ENCODE measurements at regions not wholly inside any gene's neighbourhood (a gene's known extent, or its start where the extent isn't known, plus 50 kb on each side); places are given as distances from the start of the nearest gene placed in this dataset.

DNA sequence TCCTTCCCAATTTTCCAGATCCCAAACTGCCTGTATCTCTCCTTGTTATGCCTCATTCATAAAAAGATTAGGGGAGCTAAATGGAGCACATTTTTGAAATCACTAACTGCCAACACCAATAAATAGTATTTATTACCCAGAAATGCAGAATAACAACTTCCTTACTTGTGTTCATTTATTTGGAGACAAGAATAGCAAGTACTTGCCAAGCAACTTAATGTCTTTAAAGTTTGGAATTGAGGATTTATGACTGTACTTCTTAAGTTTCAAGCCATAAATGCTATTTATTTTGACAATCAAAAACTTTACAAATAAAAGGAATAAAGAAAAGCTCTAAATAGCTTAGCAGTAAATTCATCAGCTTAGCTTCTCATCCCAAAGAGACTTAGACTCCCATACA is 626.1 kb upstream of the NOVA1 start:
- H3K9ac ChIP-seq (ENCODE audit: low read depth, low read length), result no peak overlapping the region
- H3K27ac ChIP-seq (ENCODE audit: insufficient read depth, low read length), result no peak overlapping the region
- H2BK120ac ChIP-seq (ENCODE audit: low read depth, low read length), result no peak overlapping the region
- CTCF ChIA-PET, result no interaction called here
- H3K18ac ChIP-seq (ENCODE audit: low read depth, low read length), result no peak overlapping the region
- no peak overlapping the region for H2BK5ac ChIP-seq (ENCODE audit: low read depth, low read length, poor library complexity, severe bottlenecking)
- DNase-seq (no peak), ATAC-seq (ENCODE audit: low read depth) (no peak)
- no peak overlapping the region for H3K23ac ChIP-seq (ENCODE audit: low read depth, low read length)
- no peaks in the 10 kb centered on the region for H3K27me3 ChIP-seq (ENCODE audit: control insufficient read depth, insufficient read depth, low read length)
- 0 out of 2 replicates have a peak, but pooled peaks cover 4% of the 10 kb centered on the region for H3K9me3 ChIP-seq (ENCODE audit: control insufficient read depth, insufficient read depth, low read length)
- no peak overlapping the region for H2AK5ac ChIP-seq (ENCODE audit: low read depth, low read length)
- POLR2A ChIA-PET (ENCODE audit: unreplicated experiment), result no interaction called here
- no peak overlapping the region for H2AFZ ChIP-seq (replicated peaks; ENCODE audit: low read length, poor library complexity)
- no peaks in the 10 kb centered on the region for H4K20me1 ChIP-seq (ENCODE audit: insufficient read depth, low read length)
- BruUV-seq (replicated peaks), result no TSS peak
- H3K4me1 ChIP-seq (ENCODE audit: control insufficient read depth, insufficient read depth, low read length), result no peaks in the 10 kb centered on the region
- H2AK9ac ChIP-seq (replicated peaks; ENCODE audit: low read depth, low read length, poor library complexity), result no peak overlapping the region
- H3K14ac ChIP-seq (replicated peaks; ENCODE audit: low read depth, low read length), result no peak overlapping the region
- H2BK20ac ChIP-seq (ENCODE audit: low read depth, low read length), result no peak overlapping the region
- no peak overlapping the region for H4K5ac ChIP-seq (ENCODE audit: low read depth, low read length)
- H3K4me3 ChIP-seq (ENCODE audit: insufficient read depth, low read depth, low read length), result no peak overlapping the region
- no peaks in the 10 kb centered on the region for H3K9me1 ChIP-seq (ENCODE audit: insufficient read depth, low read length)
- no peaks in the 10 kb centered on the region for H3K79me1 ChIP-seq (ENCODE audit: low read depth in 1 of 2, low read length in 2 of 2)
- no peak overlapping the region for H3K4ac ChIP-seq (ENCODE audit: low read depth, low read length)
- intact Hi-C loops (cut with micrococcal nuclease) (no loop called here), in situ Hi-C loops (cut with MboI; ENCODE audit: low sequenced_read_pairs) (no loop called here), dilution Hi-C loops (cut with HindIII; ENCODE audit: low sequenced_read_pairs, unreplicated experiment) (no loop called here)
- no peak overlapping the region for H3K56ac ChIP-seq (ENCODE audit: extremely low read depth, insufficient read depth, low read length)
- no peak overlapping the region for H3K4me2 ChIP-seq (ENCODE audit: low read depth, low read length)
- TF ChIP-seq FOS (IDR thresholded peaks at IDR 0.05; ENCODE audit: low read depth, low read length), result no peak
- TF ChIP-seq CHD1 (IDR thresholded peaks at IDR 0.05; ENCODE audit: low read depth, low read length), result no peak
- TF ChIP-seq RFX5 (IDR thresholded peaks at IDR 0.05; ENCODE audit: low read depth, low read length), result no peak
- no peak for TF ChIP-seq CTCF (conservative IDR thresholded peaks at IDR 0.05; ENCODE audit: low read depth, low read length)
- TF ChIP-seq, protein P1, sequence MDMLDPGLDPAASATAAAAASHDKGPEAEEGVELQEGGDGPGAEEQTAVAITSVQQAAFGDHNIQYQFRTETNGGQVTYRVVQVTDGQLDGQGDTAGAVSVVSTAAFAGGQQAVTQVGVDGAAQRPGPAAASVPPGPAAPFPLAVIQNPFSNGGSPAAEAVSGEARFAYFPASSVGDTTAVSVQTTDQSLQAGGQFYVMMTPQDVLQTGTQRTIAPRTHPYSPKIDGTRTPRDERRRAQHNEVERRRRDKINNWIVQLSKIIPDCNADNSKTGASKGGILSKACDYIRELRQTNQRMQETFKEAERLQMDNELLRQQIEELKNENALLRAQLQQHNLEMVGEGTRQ (IDR thresholded peaks at IDR 0.05; ENCODE audit: low read depth, low read length), result no peak
- TF ChIP-seq CEBPB (IDR thresholded peaks at IDR 0.05; ENCODE audit: low read depth, low read length), result no peak
- TF ChIP-seq MAFK (IDR thresholded peaks at IDR 0.05; ENCODE audit: low read depth, low read length), result no peak
- no peak for TF ChIP-seq NFE2L2 (IDR thresholded peaks at IDR 0.05; ENCODE audit: low read depth, low read length)
- TF ChIP-seq RCOR1 (IDR thresholded peaks at IDR 0.05; ENCODE audit: insufficient replicate concordance, low read length), result no peak
- no peak for TF ChIP-seq BHLHE40 (IDR thresholded peaks at IDR 0.05; ENCODE audit: low read depth, low read length)
- TF ChIP-seq MAZ (IDR thresholded peaks at IDR 0.05; ENCODE audit: borderline replicate concordance, low read depth, low read length), result no peak
- TF ChIP-seq POLR2A (IDR thresholded peaks at IDR 0.05; ENCODE audit: low read depth, low read length), result no peak
- no peak for TF ChIP-seq ELK1 (IDR thresholded peaks at IDR 0.05; ENCODE audit: borderline replicate concordance, low read depth, low read length)
- TF ChIP-seq RAD21 (IDR thresholded peaks at IDR 0.05; ENCODE audit: low read length), result no peak
- TF ChIP-seq SMC3 (IDR thresholded peaks at IDR 0.05; ENCODE audit: low read depth, low read length), result no peak
- TF ChIP-seq MXI1 (IDR thresholded peaks at IDR 0.05; ENCODE audit: borderline replicate concordance, low read depth, low read length), result no peak
- H4K91ac ChIP-seq (ENCODE audit: insufficient read depth, low read depth, low read length), result no peak overlapping the region
- H3K36me3 ChIP-seq (ENCODE audit: control insufficient read depth, insufficient read depth, low read length), result no peaks in the 10 kb centered on the region
- H2BK15ac ChIP-seq (ENCODE audit: low read depth, low read length), result no peak overlapping the region
- H4K8ac ChIP-seq (ENCODE audit: low read depth in 2 of 2, low read length in 2 of 2), result no peak overlapping the region

Data from IMR-90 (cell line).